ENCODE measurements at regions not wholly inside any gene's neighbourhood (a gene's known extent, or its start where the extent isn't known, plus 50 kb on each side); places are given as distances from the start of the nearest gene placed in this dataset.

GRCh38 chr13:64223016-64223415 lies 2807.4 kb upstream of the PCDH20 start:
- TF ChIP-seq EZH2 (IDR thresholded peaks at IDR 0.05) (no peak), POLR2AphosphoS5 (IDR thresholded peaks at IDR 0.05; ENCODE audit: borderline replicate concordance, low read depth, low read length) (no peak)
